Esophagus muscularis mucosa (tissue), 4 donors: ENCODE measurements at regions not wholly inside any gene's neighbourhood (a gene's known extent, or its start where the extent isn't known, plus 50 kb on each side); places are given as distances from the start of the nearest gene placed in this dataset.
A peak's percentile ranks its signal among the peaks of the same experiment; 100 is the strongest.

Source experiments
- DNase-seq: peaks from one replicate; pipeline ENCODE4 v3.0.0-alpha.2; 2017; ENCODE audit errors: extremely low spot score
- H3K27ac ChIP-seq, 4 donors: fragments of 200-600 bp; sonication (generic); replicated peaks in 1 of 4; 1 replicate in 3 of 4; 2 replicates in 1 of 4; pipeline ENCODE4 v1.5.1; 2016 to 2019; ENCODE audit warnings: mild to moderate bottlenecking in 1 of 4
- H3K27me3 ChIP-seq, 4 donors: fragments of 200-600 bp; sonication (generic); one replicate each; pipeline versions ENCODE4 v1.5.1 to v1.6.0; 2016 to 2019
- H3K36me3 ChIP-seq, 4 donors: fragments of 200-600 bp; sonication (generic); one replicate each; pipeline ENCODE4 v1.5.1; 2016 to 2019
- H3K4me1 ChIP-seq, 4 donors: fragments of 200-600 bp; sonication (generic); one replicate each; pipeline ENCODE4 v1.5.1; 2016 to 2019
- H3K4me3 ChIP-seq, 4 donors: fragments of 200-600 bp; sonication (generic); 1 replicate in 2 of 4; 2 replicates in 2 of 4; pipeline ENCODE4 v1.5.1; 2016 to 2019; ENCODE audit warnings: mild to moderate bottlenecking in 4 of 4, moderate library complexity in 1 of 4
- H3K9me3 ChIP-seq, 4 donors: fragments of 200-600 bp; sonication (generic); 1 replicate in 3 of 4; 2 replicates in 1 of 4; pipeline ENCODE4 v1.5.1; 2016 to 2019
- EP300 ChIP-seq: sonication (generic); formaldehyde crosslinking; IDR thresholded peaks from one replicate; pipeline ENCODE4 v1.6.1; 2017; ENCODE audit warnings: antibody characterized with exemption
- POLR2A ChIP-seq: fragments of 450-650 bp; IDR thresholded peaks from one replicate; pipeline ENCODE4 v1.6.1; 2017; ENCODE audit warnings: antibody characterized with exemption, moderate library complexity, mild to moderate bottlenecking, low read depth
- POLR2AphosphoS5 ChIP-seq, 2 donors: sonication (generic); formaldehyde crosslinking; IDR thresholded peaks; one replicate each; pipeline ENCODE4 v1.6.1; 2017; ENCODE audit warnings: antibody characterized with exemption in 2 of 2
- WGBS: methylation state at CpG from one replicate; pipeline ENCODE4 v1.1.5; 2018; 5-methylcytosine and 5-hydroxymethylcytosine counted together
- intact Hi-C: fragments of 100-400 bp; cut with DNase I; formaldehyde crosslinking; loops from one replicate; pipeline ENCODE4 v1.15.1; 2023
- TF ChIP-seq, protein P1 (sequence below), 3 experiments: fragments of 200-600 bp in 2 of 3; fragments of 450-650 bp in 1 of 3; sonication (generic) in 2 of 3; IDR thresholded peaks; one replicate each; pipeline ENCODE4 v1.5.1; 2017 to 2019; ENCODE audit warnings: antibody characterized with exemption in 3 of 3, mild to moderate bottlenecking in 2 of 3, moderate library complexity in 1 of 3

DNA sequence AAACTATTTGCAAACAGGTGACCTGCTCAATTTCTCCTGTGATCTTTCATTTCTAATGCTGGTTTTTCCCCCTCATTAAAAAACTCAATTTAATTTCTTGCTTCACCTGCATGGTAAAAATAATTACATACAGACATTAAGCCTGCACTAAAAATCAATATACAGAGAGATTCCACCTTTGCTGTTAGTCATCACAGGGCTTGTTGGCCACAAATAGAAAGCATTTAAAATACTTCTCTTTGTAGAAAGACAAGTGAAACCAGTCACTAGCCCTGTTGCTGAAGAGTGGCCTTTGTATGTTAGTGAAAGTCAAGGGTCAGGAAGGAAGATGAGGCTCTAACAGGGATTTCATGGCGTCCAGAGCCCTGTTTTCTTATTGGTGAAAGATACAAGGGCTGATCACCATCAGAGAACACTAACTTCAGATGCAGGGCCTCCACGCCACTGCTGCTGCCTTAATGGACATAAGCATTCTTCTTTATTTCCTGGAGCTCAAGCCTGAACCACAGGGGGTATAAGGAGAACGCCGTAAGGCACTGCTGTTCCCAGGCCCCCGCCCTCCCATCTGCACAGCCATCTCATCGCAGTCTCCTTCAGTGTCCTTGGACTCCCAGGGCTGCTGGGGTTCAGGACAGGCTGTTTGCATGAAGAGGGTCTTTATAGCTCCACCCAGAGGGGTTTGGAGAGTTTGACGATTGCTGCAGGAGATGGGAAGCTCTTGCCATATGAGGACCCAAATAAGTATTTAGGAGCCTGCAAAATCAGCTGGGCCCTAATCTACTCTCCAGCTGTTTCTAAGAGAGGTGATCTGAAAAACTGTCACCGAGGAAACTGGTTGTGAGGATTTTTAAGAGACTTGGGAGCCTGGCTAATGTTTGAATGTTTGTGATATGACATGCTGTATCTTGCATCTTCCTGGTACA, 117.3 kb upstream of the IRF2BP2 start:
- intact Hi-C loops, result loop anchor here (10.0 kb wide), 2 partner anchors 188 to 192 kb away; no protein-coding TSS in a partner anchor
- Histone ChIP-seq H3K27ac (peak overlapping the region; percentile 97 to 98 (median 98)), H3K4me3 (no peak overlapping the region), H3K4me1 (peaks cover 53 to 68% (median 65%) of the 10 kb centered on the region in 4 donors), H3K36me3 (no peaks in the 10 kb centered on the region), H3K9me3 (no peaks in the 10 kb centered on the region), H3K27me3 (no peaks in the 10 kb centered on the region)
- DNase-seq, result no peak
- 59% methylated on average over 5 of the region's 8 CpGs for WGBS
- TF ChIP-seq, protein P1, sequence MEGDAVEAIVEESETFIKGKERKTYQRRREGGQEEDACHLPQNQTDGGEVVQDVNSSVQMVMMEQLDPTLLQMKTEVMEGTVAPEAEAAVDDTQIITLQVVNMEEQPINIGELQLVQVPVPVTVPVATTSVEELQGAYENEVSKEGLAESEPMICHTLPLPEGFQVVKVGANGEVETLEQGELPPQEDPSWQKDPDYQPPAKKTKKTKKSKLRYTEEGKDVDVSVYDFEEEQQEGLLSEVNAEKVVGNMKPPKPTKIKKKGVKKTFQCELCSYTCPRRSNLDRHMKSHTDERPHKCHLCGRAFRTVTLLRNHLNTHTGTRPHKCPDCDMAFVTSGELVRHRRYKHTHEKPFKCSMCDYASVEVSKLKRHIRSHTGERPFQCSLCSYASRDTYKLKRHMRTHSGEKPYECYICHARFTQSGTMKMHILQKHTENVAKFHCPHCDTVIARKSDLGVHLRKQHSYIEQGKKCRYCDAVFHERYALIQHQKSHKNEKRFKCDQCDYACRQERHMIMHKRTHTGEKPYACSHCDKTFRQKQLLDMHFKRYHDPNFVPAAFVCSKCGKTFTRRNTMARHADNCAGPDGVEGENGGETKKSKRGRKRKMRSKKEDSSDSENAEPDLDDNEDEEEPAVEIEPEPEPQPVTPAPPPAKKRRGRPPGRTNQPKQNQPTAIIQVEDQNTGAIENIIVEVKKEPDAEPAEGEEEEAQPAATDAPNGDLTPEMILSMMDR (IDR thresholded peaks at IDR 0.05), result no peak
- TF ChIP-seq POLR2A (no peak), POLR2AphosphoS5 (IDR thresholded peaks at IDR 0.05) (no peak), EP300 (no peak)

DNA sequence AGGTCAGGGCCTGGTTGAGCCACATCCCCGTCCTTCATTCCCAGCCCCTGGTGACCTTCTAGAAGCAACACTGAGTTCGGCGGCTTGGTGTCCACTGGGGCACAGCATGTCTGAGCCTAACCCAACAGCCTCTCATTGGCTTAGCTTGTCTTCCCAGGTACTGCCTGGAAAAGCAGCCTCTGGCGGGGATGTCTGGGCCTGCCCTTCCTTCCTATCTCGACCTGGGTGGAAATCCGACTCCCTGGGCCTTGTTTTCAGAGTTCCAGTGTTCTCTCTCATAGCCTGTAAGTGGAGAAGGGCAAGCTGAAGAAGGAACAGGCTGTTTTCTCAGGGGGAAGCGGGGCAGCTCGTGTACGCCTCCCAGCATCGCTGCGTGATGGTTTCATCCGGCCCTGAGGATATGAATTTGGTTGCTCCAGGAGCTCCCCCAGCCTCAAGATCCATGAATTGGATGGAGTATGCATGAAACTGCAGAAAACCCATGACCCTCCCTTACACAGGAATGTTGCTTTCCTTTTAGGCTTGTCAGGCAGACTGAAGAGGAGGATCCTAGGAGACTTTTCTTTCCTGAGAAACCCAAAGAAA, 116.5 kb upstream of the IRF2BP2 start:
- intact Hi-C loops, result loop anchor here (10.0 kb wide), 2 partner anchors 188 to 192 kb away; no protein-coding TSS in a partner anchor
- no peak for DNase-seq

DNA sequence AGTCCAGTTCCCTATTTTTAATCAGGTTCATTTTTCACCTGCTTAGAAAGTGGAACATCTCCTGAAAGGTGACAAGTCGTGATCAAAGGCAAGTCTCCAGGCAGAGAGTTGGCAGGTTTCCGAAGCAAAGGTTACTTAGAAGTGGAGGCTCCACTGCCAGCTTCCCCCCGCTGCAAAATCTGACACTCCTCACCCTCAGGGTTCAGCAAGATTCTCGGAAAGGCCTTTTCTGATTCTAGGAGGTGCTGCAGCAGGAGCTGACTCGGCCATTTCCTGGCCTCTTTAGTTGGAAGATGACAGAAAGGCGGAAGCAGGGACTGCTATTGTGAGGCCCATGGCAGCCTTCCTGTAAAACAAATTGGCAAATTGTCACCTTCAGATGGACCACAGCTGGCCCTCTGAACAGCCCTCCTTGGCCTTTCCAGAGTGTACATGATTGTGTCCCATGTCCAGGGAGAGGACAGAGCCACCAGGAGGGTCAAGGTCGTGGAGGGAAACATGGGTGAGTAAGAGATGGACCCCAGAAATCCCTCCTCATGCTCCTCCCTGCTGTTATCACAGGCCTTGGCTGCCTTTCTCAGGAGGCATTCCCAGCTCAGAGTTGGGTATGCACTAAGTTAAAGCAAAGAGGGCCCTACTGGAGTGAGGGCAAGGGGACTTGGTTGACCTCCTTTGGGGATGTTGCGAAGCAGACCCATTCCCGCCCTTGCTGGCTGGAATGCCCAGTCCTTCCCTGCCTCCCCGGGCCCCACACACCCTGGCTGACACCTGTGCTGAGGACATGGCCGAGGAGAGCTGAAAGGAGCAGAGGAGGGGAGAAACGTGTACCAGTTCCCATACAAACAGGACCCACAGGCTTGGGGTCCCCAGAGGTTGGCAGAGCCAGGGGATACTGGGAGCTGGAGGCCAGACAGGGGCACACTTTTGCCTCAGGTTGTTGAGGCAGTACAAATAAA, 115.5 kb upstream of the IRF2BP2 start:
- Histone ChIP-seq H3K36me3 (no peaks in the 10 kb centered on the region), H3K4me3 (peak overlapping the region in 3 of 4 donors; percentile 14 to 26 (median 26)), H3K9me3 (no peaks in the 10 kb centered on the region), H3K27ac (peak overlapping the region; percentile 97 to 98 (median 98)), H3K27me3 (no peaks in the 10 kb centered on the region), H3K4me1 (peaks cover 72 to 85% (median 81%) of the 10 kb centered on the region in 4 donors)
- DNase-seq, result no peak
- TF ChIP-seq EP300, result no peak
- TF ChIP-seq POLR2AphosphoS5 (IDR thresholded peaks at IDR 0.05), result peak in 1 of 2 donors; percentile 13
- 52% methylated on average over 12 of the region's 12 CpGs for WGBS
- intact Hi-C loops, result loop anchor here (10.0 kb wide), 2 partner anchors 189 to 191 kb away; no protein-coding TSS in a partner anchor

More for the DNA sequence above, 116.5 kb upstream of the IRF2BP2 start:
- Histone ChIP-seq H3K36me3 (no peaks in the 10 kb centered on the region), H3K27me3 (no peaks in the 10 kb centered on the region), H3K27ac (peak overlapping the region; percentile 97 to 98 (median 98)), H3K9me3 (no peaks in the 10 kb centered on the region), H3K4me3 (no peak overlapping the region), H3K4me1 (peaks cover 62 to 75% (median 71%) of the 10 kb centered on the region in 4 donors)
- peak in 1 of 2 donors; percentile 23 for TF ChIP-seq POLR2AphosphoS5 (IDR thresholded peaks at IDR 0.05)
- no peak for TF ChIP-seq POLR2A
- no peak for TF ChIP-seq EP300
- TF ChIP-seq, protein P1 (IDR thresholded peaks at IDR 0.05), result no peak
- 74% methylated on average over 7 of the region's 12 CpGs for WGBS

DNA sequence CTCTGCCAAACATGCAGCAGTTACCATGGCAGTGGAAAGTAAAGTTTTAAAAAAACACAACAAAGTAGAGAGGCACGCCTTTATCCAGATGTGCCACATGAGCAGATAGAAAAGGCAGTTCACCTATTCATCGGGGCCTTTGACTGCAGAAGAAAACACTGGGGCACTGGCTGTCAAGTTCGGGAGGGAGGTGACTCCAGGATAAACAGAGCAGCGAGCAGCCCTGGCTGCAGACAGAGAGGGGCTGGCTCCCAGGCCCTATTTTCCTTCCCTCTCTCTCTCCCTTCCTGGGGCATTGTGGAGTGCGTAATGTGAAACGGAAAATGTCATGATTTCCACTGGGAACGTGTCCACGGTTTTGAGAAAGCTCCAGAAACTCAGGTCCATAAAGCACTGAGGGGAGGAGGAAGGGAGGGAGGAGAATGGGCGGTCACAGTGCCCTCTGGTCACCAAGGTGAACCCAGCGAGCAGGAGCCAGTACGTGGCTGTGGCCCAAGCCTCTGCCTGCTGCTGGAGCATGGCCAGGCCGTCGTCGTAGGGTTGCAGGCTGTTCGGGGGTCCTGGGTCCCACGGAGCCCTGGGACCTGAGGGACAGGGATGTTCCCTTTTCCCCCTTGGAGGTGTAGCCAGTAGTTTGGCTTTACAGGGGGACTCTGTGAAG, 114.7 kb upstream of the IRF2BP2 start:
- H3K4me1 ChIP-seq, result peaks cover 80 to 93% (median 89%) of the 10 kb centered on the region in 4 donors
- H3K27ac ChIP-seq, result peak overlapping the region; percentile 97 to 98 (median 98)
- H3K36me3 ChIP-seq, result no peaks in the 10 kb centered on the region
- peak; percentile 95 for DNase-seq
- no peaks in the 10 kb centered on the region for H3K9me3 ChIP-seq
- intact Hi-C loops, result loop anchor here (5.0 to 10.0 kb wide), 5 partner anchors 190 to 273 kb away; no protein-coding TSS in a partner anchor
- TF ChIP-seq POLR2AphosphoS5 (IDR thresholded peaks at IDR 0.05) (peak in 1 of 2 donors; percentile 69), POLR2A (no peak), EP300 (peak; percentile 35)
- TF ChIP-seq, protein P1 (IDR thresholded peaks at IDR 0.05), result no peak
- H3K27me3 ChIP-seq, result no peaks in the 10 kb centered on the region
- H3K4me3 ChIP-seq, result peak overlapping the region; percentile 14 to 40 (median 26)
- WGBS, result 2% methylated on average over 16 of the region's 16 CpGs
